GM19099 (cell line): ENCODE measurements at regions not wholly inside any gene's neighbourhood (a gene's known extent, or its start where the extent isn't known, plus 50 kb on each side); places are given as distances from the start of the nearest gene placed in this dataset.

Experiments used
- POLR2A ChIP-seq: IDR thresholded peaks from 3 replicates; pipeline ENCODE4 v1.6.1; 2011; ENCODE audit warnings: low read depth; ENCODE audit not compliant: insufficient read length; ENCODE audit errors: extremely low read depth

DNA sequence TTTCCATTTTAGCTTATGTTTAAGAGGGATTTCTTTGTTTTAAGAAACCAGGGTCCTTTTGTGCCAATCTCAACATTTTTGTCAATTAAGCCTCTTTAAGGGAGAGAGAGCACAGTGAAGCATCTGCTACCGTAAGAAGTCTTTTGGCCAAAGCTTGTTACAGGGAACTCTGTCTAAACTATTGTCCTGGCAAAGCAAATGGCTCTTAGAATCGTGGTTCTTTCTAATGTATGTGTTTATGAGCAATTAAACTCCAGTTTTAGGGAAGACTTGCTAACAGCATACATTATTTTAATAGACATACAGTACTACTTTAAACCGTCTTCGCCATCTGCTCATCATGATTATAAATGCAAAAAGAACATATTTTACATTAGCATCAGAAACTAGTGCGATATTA lies 202.1 kb downstream of the CDCA7 start:
- TF ChIP-seq POLR2A = no peak

DNA sequence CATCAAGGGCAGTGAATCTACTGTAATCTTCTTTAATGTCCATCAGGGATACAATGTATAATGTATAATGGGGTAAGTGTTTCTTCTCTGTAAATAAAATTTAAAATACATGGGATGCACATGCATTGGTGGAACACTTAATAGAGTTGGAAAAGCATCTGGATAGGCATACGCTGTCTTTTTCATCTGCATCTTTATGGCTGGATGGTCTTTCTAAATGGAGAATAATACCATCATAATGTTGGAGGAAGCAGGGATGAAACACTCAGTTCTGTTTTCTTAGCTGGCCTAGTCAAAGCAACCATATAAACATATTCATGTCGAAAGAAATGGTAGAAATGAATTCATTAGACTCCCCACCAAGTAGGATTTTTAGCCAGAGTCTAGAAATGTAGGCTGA lies 202.8 kb downstream of the CDCA7 start:
- TF ChIP-seq POLR2A = no peak

DNA sequence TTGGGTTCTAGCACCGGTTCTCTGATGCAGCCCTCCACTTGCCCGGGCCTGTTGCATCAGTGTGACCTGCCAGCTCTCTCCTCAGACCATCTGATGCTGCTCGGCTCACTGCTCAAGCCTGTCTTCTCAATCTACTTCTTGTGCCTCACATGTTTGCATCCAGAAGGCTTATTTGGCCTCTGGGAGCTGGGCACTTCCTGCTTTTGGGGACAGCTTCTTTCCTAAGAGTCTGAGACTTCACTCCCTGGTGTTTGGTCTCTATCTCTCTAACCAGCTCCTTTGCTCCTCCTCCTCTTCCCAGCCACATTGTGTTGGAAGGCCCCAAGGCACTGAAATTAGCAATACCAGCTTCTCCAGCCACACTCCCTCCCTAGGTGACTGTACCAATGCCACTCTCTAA lies 212.8 kb downstream of the CDCA7 start:
- no peak for TF ChIP-seq POLR2A

DNA sequence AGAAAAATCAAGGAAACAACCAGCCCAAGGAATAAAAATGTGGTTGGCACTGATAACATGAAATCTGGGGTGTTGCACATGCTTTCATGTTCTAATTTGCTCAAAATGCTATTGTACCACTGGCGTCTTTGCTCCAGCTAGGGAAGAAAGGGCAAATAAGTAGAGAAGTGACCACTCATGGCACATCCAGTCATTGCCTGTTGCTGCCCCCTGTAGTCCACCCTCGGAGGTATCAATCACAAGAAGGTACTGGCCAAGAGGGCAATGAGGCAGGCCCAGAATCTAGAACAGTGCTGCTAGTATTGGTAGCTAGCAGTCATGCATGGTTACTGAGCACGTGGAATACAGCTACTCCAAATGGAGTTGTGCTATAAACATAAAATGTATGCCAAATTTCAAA lies 213.4 kb downstream of the CDCA7 start:
- TF ChIP-seq POLR2A = no peak

DNA sequence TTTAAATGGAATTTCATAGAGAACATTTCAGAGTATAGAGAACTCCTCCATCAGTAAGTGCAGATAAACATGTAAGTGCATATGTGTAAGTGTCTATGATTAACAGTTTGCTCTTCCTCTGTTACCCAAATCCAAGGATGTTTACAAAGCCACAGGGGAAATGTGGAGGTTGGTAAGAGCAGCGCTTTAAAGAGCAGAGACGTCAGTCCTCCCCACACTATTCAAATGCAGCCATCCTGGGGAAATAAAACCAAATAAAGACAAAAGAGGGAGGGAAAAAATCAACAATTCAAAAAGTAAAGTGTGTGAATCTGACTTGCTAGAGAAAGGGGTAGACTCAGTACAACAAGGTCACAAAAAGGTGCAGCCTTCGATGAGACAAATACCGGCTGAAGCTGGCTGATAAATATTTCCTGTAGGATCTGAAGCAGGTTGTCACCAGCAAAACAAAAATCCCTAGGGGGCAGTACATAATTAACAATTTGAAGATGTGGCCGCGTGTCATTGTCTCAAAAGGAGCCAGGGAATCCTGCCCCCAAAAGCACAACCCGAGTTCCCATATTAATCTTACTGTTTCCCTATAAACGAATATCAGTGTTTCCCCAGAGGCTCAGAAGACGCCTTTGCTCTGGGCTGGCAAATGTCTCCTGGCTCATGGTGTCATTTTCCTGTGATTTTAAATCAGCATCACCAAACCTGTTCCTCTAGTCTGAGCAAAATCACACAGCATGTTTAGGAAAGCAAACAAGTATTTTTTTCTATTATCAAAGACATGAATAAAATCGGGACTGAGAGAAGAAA lies 216.5 kb downstream of the CDCA7 start:
- TF ChIP-seq POLR2A = no peak

DNA sequence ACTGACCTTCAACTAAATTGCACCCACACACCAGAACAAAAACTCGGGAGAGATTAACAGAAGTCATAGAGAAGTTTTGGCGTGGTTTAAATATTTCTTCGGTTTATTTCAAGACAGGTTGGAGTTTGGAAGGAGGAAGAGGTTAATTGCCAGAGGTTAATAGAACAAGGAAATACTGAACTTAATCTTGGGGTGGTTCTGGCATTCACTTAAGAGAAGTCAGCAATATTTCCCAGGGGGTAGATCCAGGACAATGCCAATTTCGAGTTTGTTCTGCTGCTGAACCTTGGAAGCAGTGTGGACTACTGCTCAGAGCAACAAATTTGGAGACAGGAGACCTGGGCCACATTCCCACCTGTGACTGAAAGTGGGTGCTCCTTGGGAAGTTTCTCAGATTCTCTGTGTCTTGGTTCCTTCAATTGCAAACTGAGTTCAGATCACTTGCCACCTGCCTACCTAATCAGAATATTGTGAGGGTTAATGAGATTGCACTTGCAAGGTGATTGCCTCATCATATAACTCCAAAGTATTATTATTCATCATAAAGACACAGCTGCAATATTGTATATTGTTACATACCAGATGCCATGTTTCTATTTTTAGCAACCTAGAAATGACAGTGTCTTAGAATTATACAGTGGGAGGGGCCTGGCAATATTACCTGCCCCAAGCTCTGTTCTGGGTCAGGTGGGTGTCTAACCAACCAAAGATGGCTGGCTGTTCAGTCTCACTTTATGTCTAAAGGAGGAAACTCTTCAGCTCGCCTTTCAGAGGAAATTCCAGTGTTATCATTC lies 217.4 kb downstream of the CDCA7 start:
- TF ChIP-seq POLR2A = no peak

DNA sequence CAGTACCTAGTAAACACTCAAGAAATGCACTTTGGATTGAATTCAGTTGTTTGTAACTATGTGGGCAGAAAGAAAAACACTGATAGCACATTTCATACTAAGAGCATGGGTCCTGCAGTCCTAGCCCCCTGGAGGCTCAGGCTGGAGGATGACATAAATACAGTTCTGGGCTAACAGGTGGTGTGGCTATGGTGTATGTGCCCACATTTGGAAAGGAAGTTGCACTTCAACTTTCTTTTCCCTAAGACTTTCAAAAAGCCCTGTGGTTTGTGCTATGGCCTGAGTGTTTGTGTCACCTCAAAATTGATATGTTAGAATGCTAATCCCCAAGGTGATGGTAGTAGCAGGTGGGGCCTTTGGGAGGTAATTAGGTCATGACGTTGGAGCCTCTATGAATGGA lies 218.2 kb downstream of the CDCA7 start:
- no peak for TF ChIP-seq POLR2A

DNA sequence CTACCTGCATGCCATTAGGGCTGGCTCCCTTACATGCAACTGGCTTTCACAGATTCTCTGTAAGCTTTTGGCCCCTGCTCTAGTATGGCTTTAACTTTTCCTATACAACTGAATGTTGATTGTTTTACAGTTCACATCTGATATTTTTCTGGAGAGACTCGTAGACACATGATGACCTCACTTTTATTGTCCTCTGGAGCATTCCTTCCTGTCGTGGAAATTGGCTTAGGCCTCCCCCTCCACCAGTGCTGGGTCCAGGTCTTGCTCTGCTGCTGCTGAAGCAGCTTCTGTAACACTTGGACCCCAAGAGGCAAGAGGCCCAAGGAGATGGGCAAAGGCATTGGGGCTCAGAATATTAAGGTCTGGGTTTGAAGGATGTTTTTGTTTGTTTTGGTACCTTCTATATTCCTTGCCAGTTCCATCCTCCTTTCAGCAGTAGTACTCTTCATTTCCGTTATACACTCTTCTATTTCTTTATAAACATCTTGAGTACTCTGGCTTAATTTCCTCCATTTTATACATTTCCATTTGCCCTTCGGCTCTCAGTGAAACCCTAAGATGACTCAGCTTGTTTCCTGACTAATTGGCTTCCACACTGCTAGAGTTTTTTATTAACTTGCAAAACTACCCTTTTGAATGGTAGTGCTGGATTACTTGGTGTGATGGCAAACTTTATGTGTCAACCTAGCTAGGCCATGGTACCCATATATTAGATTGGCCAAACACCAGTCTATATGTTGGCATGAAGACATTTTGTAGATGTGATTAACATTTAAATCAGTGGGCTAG lies 219.8 kb downstream of the CDCA7 start:
- TF ChIP-seq POLR2A = no peak

DNA sequence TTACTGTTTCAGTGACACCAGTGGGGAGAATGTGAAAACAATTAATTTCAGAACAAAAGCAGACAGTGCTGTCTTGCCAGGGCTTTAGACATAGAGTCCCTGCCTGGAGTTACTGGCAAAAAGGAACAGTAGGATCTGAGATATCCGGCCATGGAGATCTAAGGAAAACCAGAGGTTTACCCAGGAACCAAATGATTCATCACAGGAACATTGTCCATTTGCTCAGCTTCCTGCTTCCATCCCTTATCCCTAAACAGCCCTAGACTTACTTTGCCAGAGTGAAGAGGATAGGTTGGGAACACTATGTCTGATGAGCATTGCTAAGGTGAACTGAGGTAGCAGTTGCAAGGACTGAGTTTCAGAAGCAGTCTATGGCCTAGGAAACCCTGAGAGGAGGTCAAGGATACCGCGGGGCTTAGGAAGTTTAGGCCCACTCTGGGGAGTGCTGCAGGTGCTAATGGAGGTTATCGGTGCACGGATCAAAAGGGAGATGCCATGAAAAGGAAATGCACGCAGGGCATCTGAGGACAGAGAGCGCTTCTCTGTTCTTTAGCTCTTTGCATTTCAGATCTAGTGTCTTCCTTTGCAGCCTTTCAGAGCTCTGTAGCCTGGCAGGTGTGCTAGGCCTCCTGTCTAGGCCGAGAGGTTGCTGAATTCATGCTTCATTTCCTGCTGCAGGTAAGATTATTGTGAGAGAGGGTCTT lies 223.9 kb downstream of the CDCA7 start:
- TF ChIP-seq POLR2A = no peak

DNA sequence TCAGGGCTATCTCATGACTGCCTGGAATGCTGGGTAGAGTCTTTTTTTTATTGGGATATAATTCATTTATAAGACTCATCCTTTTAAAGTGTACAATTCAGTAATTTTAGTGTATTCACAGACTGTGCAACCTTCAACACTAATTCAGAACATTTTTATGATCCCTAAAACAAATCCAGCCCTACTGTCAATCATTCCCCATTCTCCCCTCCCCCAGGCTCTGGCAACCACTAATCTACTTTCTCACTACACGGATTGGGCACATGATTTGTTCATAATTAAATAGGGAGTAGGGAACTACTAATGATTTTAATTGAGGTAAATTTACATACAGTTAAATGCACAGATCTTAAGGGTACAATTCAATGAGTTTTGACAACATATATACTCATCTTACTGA lies 225.7 kb downstream of the CDCA7 start:
- TF ChIP-seq POLR2A = no peak

DNA sequence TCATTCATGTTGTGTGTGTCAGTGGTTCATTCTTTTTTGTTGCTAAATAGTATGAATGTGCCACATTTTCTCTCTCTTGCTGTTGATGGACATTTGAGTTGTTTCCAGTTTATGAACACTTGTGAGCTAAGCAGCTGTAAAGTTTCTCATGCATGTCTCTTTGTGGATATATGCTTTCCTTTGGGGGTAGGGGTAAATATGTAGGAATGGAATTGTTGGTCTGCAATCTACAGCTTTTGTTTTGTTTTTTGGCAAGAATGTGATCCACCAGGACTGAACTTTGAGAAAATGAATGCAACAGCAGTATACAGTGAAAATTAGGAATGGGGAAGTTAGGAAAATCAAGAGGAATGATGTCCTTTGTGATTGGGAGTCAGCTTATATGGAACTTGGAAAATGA lies 226.3 kb downstream of the CDCA7 start:
- TF ChIP-seq POLR2A = no peak

DNA sequence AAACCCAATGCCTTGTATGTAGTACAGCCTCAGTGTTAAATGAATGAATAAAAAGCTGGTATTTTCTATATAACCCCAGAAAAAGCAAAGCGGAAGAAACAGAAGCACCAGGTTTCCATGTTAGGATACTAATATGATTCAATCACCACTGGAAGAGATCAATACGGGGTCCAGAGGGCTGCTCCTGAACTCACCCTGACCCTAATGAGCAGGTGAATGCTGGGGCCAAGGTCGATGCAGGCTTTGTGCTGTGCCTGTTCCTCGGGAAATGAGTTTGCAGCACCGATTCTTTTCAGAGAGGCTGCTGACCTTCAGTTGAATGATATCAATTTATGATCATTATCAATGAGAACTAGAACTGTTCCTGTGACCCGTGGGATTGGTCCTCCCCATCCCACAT lies 228.5 kb downstream of the CDCA7 start:
- TF ChIP-seq POLR2A = no peak

DNA sequence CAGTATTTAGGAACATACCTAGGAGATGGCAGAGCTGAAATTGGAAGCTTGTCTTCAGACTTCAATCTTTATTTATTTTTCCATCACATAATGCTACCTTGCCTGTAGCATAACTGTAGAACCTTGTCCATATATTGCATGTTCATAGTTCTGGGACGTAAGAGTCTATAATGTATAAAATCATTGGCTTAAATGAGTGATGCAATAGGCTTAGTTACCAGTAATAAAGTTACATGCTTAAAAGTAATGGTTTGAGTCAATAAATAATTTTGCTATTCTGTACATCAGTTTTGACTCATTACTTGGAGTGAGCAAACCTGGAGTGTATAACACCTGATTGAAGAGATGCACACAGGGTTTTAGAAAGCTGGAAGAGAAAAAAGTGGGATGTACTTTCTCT lies 229.3 kb downstream of the CDCA7 start:
- no peak for TF ChIP-seq POLR2A

DNA sequence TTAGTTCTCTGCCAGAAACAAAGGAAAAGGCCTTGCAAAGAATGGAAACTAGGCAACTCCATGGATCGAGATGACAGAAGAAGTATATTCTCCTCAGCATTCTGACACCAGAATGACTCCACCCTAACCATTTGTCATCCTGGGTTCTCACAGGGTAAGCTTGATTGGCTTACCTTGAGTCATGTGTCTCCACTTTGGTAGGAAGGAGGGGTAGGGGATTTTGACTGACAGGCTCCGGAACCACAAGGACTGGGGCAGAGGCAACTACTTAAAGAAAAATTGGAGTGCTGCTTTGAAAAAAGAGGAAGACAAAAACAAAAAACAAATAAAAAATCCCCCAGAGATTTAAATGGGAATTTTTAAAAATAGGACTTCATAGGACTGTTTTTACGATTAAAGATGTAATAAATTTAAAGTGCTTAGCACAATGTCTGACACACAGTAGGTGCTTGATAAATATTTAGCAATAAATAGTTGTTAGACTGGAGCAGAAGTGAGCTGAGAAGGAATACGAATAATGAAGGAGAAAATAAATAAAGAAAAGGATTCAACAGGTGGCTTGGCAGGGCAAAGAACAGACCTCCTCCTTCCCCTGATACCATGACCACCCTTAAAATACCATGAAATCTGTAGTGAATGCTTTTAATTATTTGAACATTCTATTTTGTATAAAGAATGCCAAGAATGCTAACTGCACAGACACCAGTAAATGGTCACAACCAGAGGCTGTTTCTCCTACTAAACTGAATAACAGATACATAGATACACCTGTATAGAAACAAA lies 230.2 kb downstream of the CDCA7 start:
- no peak for TF ChIP-seq POLR2A
